Mammary epithelial cell (primary cell): ENCODE measurements at regions not wholly inside any gene's neighbourhood (a gene's known extent, or its start where the extent isn't known, plus 50 kb on each side); places are given as distances from the start of the nearest gene placed in this dataset.

Experiments used
- EZH2 ChIP-seq: IDR thresholded peaks from 2 replicates; pipeline ENCODE4 v1.6.1; 2012; ENCODE audit warnings: low read length, inconsistent platforms, borderline replicate concordance
- TF ChIP-seq, protein P1 (sequence below), 2 donors: IDR thresholded peaks in 1 of 2; conservative IDR thresholded peaks in 1 of 2; 2 replicates each; pipeline ENCODE4 v1.5.1; 2011 to 2012; ENCODE audit warnings: inconsistent platforms in 2 of 2, low read length in 2 of 2, mild to moderate bottlenecking in 2 of 2, control low read depth in 1 of 2, low read depth in 1 of 2; ENCODE audit not compliant: insufficient read depth in 1 of 2; ENCODE audit errors: extremely low read depth in 1 of 2

DNA sequence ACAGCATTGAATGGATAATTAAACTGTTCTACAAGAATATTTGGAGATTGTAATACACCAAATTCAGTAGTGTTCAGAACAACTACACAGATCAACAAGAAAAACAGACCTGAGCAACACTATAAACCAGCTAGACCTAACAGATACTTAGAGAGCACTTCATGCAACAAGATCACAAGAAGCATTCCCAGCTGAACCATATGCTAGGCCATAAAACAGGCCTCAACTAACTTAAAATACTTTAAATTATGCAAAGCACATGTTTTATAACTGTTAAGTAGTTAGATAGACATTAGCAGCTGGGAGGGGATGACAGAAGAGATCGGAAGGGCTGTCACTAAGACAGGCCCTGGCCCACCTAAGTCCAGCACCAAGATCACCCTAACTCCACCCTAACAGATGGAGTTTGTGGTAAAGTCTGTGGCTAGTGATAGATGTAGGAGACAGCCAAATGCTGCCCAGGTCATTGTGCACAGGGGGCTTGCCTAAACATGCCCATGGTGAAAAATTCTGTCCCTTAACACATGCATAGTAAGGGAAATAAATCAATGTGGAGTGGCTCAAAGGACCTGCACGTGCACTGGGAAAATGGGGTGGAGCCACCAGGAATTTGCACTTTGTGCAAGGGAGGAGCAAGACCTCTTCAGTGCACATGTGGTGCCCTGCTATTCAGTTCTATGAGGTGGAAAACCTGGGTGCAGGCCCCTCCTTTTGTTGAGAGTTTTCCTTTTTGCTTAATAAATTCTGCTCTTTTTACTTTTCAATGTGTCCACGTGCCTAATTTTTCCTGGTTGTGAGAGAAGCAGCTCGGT lies 567.8 kb upstream of the NRG3 start:
- TF ChIP-seq, protein P1, sequence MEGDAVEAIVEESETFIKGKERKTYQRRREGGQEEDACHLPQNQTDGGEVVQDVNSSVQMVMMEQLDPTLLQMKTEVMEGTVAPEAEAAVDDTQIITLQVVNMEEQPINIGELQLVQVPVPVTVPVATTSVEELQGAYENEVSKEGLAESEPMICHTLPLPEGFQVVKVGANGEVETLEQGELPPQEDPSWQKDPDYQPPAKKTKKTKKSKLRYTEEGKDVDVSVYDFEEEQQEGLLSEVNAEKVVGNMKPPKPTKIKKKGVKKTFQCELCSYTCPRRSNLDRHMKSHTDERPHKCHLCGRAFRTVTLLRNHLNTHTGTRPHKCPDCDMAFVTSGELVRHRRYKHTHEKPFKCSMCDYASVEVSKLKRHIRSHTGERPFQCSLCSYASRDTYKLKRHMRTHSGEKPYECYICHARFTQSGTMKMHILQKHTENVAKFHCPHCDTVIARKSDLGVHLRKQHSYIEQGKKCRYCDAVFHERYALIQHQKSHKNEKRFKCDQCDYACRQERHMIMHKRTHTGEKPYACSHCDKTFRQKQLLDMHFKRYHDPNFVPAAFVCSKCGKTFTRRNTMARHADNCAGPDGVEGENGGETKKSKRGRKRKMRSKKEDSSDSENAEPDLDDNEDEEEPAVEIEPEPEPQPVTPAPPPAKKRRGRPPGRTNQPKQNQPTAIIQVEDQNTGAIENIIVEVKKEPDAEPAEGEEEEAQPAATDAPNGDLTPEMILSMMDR (conservative IDR thresholded peaks at IDR 0.05 in 1 of 2, IDR thresholded peaks at IDR 0.05 in 1 of 2; ENCODE audit: extremely low read depth in 1 of 2, insufficient read depth in 1 of 2, low read depth in 1 of 2, low read length in 2 of 2): no peak
- no peak for TF ChIP-seq EZH2
